ENCODE measurements at regions not wholly inside any gene's neighbourhood (a gene's known extent, or its start where the extent isn't known, plus 50 kb on each side); places are given as distances from the start of the nearest gene placed in this dataset.

GRCh38 chr17:69605571-69605970, 191.1 kb downstream of the MAP2K6 start:
- no peak for DNase-seq
- Mint-ChIP-seq H3K9me3 (no peaks in the 10 kb centered on the region), H3K4me3 (no peak overlapping the region), H3K27ac (no peak overlapping the region), H3K4me1 (peaks cover 40% of the 10 kb centered on the region), H3K36me3 (no peaks in the 10 kb centered on the region), H3K27me3 (no peaks in the 10 kb centered on the region)
- CTCF ChIA-PET = no interaction called here

- Mint-ChIP-seq H3K27ac (no peak overlapping the region), H3K27me3 (no peaks in the 10 kb centered on the region), H3K4me3 (no peak overlapping the region), H3K4me1 (peaks cover 42% of the 10 kb centered on the region), H3K9me3 (no peaks in the 10 kb centered on the region), H3K36me3 (no peaks in the 10 kb centered on the region)
- CTCF ChIA-PET = interaction anchor here (0.7 to 2.2 kb wide), 19 partner anchors 8 to 564 kb away, joined by 3 to 10 read pairs (median 4); partner anchors contain the start of gene KCNJ2
- DNase-seq = no peak
Measured at GRCh38 chr17:69606142-69606800, 191.8 kb downstream of the MAP2K6 start.

- peak overlapping the region; percentile 40 for H3K27ac Mint-ChIP-seq
- peaks cover 3% of the 10 kb centered on the region for H3K9me3 Mint-ChIP-seq
- H3K4me3 Mint-ChIP-seq = no peak overlapping the region
- peak; percentile 67 for DNase-seq
- H3K36me3 Mint-ChIP-seq = no peaks in the 10 kb centered on the region
- H3K27me3 Mint-ChIP-seq = no peaks in the 10 kb centered on the region
- CTCF ChIA-PET = interaction anchor here (0.6 to 2.2 kb wide), 23 partner anchors 10 to 563 kb away, joined by 3 to 10 read pairs (median 4); partner anchors contain the start of gene KCNJ2
- H3K4me1 Mint-ChIP-seq = peaks cover 41% of the 10 kb centered on the region
Measured at GRCh38 chr17:69607162-69607834, 192.8 kb downstream of the MAP2K6 start.

GRCh38 chr17:69608141-69608540, 193.6 kb downstream of the MAP2K6 start:
- H3K36me3 Mint-ChIP-seq = no peaks in the 10 kb centered on the region
- no peaks in the 10 kb centered on the region for H3K27me3 Mint-ChIP-seq
- no peak overlapping the region for H3K4me3 Mint-ChIP-seq
- CTCF ChIA-PET = interaction anchor here (1.0 to 2.2 kb wide), 7 partner anchors 11 to 562 kb away, joined by 3 to 10 read pairs (median 7); partner anchors contain the start of gene KCNJ2
- peaks cover 33% of the 10 kb centered on the region for H3K4me1 Mint-ChIP-seq
- DNase-seq = no peak
- H3K9me3 Mint-ChIP-seq = peaks cover 3% of the 10 kb centered on the region
- no peak overlapping the region for H3K27ac Mint-ChIP-seq

- H3K4me1 Mint-ChIP-seq = peaks cover 31% of the 10 kb centered on the region
- no peak overlapping the region for H3K4me3 Mint-ChIP-seq
- no peaks in the 10 kb centered on the region for H3K27me3 Mint-ChIP-seq
- H3K36me3 Mint-ChIP-seq = no peaks in the 10 kb centered on the region
- DNase-seq = no peak
- CTCF ChIA-PET = interaction anchor here (0.5 to 1.9 kb wide), 12 partner anchors 9 to 855 kb away, joined by 3 to 7 read pairs (median 3); no protein-coding TSS in a partner anchor
- no peak overlapping the region for H3K27ac Mint-ChIP-seq
- H3K9me3 Mint-ChIP-seq = peaks cover 3% of the 10 kb centered on the region
Measured at GRCh38 chr17:69608808-69609472, 194.4 kb downstream of the MAP2K6 start.

- H3K27ac Mint-ChIP-seq = no peak overlapping the region
- no peak for DNase-seq
- peaks cover 3% of the 10 kb centered on the region for H3K9me3 Mint-ChIP-seq
- peaks cover 31% of the 10 kb centered on the region for H3K4me1 Mint-ChIP-seq
- no peaks in the 10 kb centered on the region for H3K36me3 Mint-ChIP-seq
- no peak overlapping the region for H3K4me3 Mint-ChIP-seq
- CTCF ChIA-PET = interaction anchor here (0.5 to 1.9 kb wide), 12 partner anchors 10 to 902 kb away, joined by 3 to 7 read pairs (median 3); no protein-coding TSS in a partner anchor
- H3K27me3 Mint-ChIP-seq = no peaks in the 10 kb centered on the region
Measured at GRCh38 chr17:69609473-69610305, 195.2 kb downstream of the MAP2K6 start.

- DNase-seq = no peak
- no peaks in the 10 kb centered on the region for H3K9me3 Mint-ChIP-seq
- no peaks in the 10 kb centered on the region for H3K4me1 Mint-ChIP-seq
- no peaks in the 10 kb centered on the region for H3K27me3 Mint-ChIP-seq
- H3K27ac Mint-ChIP-seq = no peak overlapping the region
- H3K4me3 Mint-ChIP-seq = no peak overlapping the region
- CTCF ChIA-PET = interaction anchor here (1.4 kb wide), 1 partner anchor 11 kb away, joined by 4 read pairs; no protein-coding TSS in a partner anchor
- H3K36me3 Mint-ChIP-seq = no peaks in the 10 kb centered on the region
Measured at GRCh38 chr17:69620363-69620762, 205.9 kb downstream of the MAP2K6 start.

- DNase-seq = no peak
- Mint-ChIP-seq H3K36me3 (no peaks in the 10 kb centered on the region), H3K27ac (no peak overlapping the region), H3K4me1 (no peaks in the 10 kb centered on the region), H3K4me3 (no peak overlapping the region), H3K27me3 (no peaks in the 10 kb centered on the region), H3K9me3 (no peaks in the 10 kb centered on the region)
- CTCF ChIA-PET = no interaction called here
Measured at GRCh38 chr17:69625474-69625873, 211.0 kb downstream of the MAP2K6 start.

- Mint-ChIP-seq H3K27me3 (no peaks in the 10 kb centered on the region), H3K36me3 (no peaks in the 10 kb centered on the region), H3K27ac (no peak overlapping the region), H3K9me3 (peaks cover 2% of the 10 kb centered on the region), H3K4me3 (no peak overlapping the region), H3K4me1 (no peaks in the 10 kb centered on the region)
- CTCF ChIA-PET = no interaction called here
- DNase-seq = no peak
Measured at GRCh38 chr17:69630056-69630635, 215.6 kb downstream of the MAP2K6 start.

GRCh38 chr17:69634844-69635243, 220.3 kb downstream of the MAP2K6 start:
- CTCF ChIA-PET = no interaction called here
- H3K4me1 Mint-ChIP-seq = no peaks in the 10 kb centered on the region
- H3K27ac Mint-ChIP-seq = no peak overlapping the region
- no peak overlapping the region for H3K4me3 Mint-ChIP-seq
- DNase-seq = no peak
- H3K36me3 Mint-ChIP-seq = no peaks in the 10 kb centered on the region
- peaks cover 2% of the 10 kb centered on the region for H3K9me3 Mint-ChIP-seq
- peaks cover 4% of the 10 kb centered on the region for H3K27me3 Mint-ChIP-seq

GRCh38 chr17:69637446-69638156, 223.1 kb downstream of the MAP2K6 start:
- CTCF ChIA-PET = no interaction called here
- Mint-ChIP-seq H3K9me3 (no peaks in the 10 kb centered on the region), H3K36me3 (no peaks in the 10 kb centered on the region), H3K4me3 (no peak overlapping the region), H3K4me1 (no peaks in the 10 kb centered on the region), H3K27me3 (peaks cover 4% of the 10 kb centered on the region), H3K27ac (no peak overlapping the region)
- DNase-seq = no peak

- H3K27ac Mint-ChIP-seq = no peak overlapping the region
- no peaks in the 10 kb centered on the region for H3K4me1 Mint-ChIP-seq
- peaks cover 4% of the 10 kb centered on the region for H3K27me3 Mint-ChIP-seq
- no peak overlapping the region for H3K4me3 Mint-ChIP-seq
- no peaks in the 10 kb centered on the region for H3K36me3 Mint-ChIP-seq
- peaks cover 1% of the 10 kb centered on the region for H3K9me3 Mint-ChIP-seq
- CTCF ChIA-PET = no interaction called here
- no peak for DNase-seq
Measured at GRCh38 chr17:69639096-69639495, 224.6 kb downstream of the MAP2K6 start.

GRCh38 chr17:69640073-69640472, 225.6 kb downstream of the MAP2K6 start:
- peaks cover 1% of the 10 kb centered on the region for H3K9me3 Mint-ChIP-seq
- no peaks in the 10 kb centered on the region for H3K4me1 Mint-ChIP-seq
- CTCF ChIA-PET = no interaction called here

More at GRCh38 chr17:69640073-69640472, 225.6 kb downstream of the MAP2K6 start:
- Mint-ChIP-seq H3K27ac (no peak overlapping the region), H3K27me3 (peaks cover 4% of the 10 kb centered on the region), H3K4me3 (no peak overlapping the region), H3K36me3 (no peaks in the 10 kb centered on the region)
- no peak for DNase-seq

Data from activated naive CD4-positive, alpha-beta T cell treated with anti-CD3 and anti-CD28 coated beads, Interleukin-2, amount 10 ng/mL, durations not matched to agents 7 days and 5 days (primary cell).